ENCODE measurements at regions not wholly inside any gene's neighbourhood (a gene's known extent, or its start where the extent isn't known, plus 50 kb on each side); places are given as distances from the start of the nearest gene placed in this dataset.

GRCh38 chr5:44875661-44876605, 67.2 kb downstream of the MRPS30 start:
- no peak for TF ChIP-seq ARNT (IDR thresholded peaks at IDR 0.05)
- TF ChIP-seq SP1 (IDR thresholded peaks at IDR 0.05), result no peak
- TF ChIP-seq ZNF384 (IDR thresholded peaks at IDR 0.05), result no peak
- no peak for TF ChIP-seq ELF4 (IDR thresholded peaks at IDR 0.05)
- no peak for TF ChIP-seq BHLHE40 (IDR thresholded peaks at IDR 0.05; ENCODE audit: borderline replicate concordance)

All from HEK293T (cell line).